HEK293 (cell line): ENCODE measurements at regions not wholly inside any gene's neighbourhood (a gene's known extent, or its start where the extent isn't known, plus 50 kb on each side); places are given as distances from the start of the nearest gene placed in this dataset.

Source experiments
- CTCF ChIP-seq: fragments of 450-650 bp; formaldehyde crosslinking; IDR thresholded peaks from 2 replicates; pipeline ENCODE4 v1.5.1; 2016; ENCODE audit warnings: missing biosample characterization, missing genetic modification characterization
- ELK4 ChIP-seq: IDR thresholded peaks from 2 replicates; pipeline ENCODE4 v1.6.1; 2011; ENCODE audit warnings: mild to moderate bottlenecking, low read depth, low read length, borderline replicate concordance
- GLI2 ChIP-seq: fragments of 450-650 bp; formaldehyde crosslinking; IDR thresholded peaks from 2 replicates; pipeline ENCODE4; 2017; ENCODE audit warnings: missing biosample characterization, missing genetic modification characterization, low read depth, borderline replicate concordance
- KLF9 ChIP-seq: fragments of 450-650 bp; formaldehyde crosslinking; IDR thresholded peaks from 2 replicates; pipeline ENCODE4 v1.5.1; 2016; ENCODE audit warnings: missing biosample characterization, missing genetic modification characterization, low read depth
- ZNF133 ChIP-seq: fragments of 450-650 bp; formaldehyde crosslinking; IDR thresholded peaks from 2 replicates; pipeline ENCODE4 v1.5.1; 2016; ENCODE audit warnings: missing biosample characterization, missing genetic modification characterization
- ZNF138 ChIP-seq: fragments of 450-650 bp; formaldehyde crosslinking; IDR thresholded peaks from 2 replicates; pipeline ENCODE4 v1.5.1; 2016; ENCODE audit warnings: missing biosample characterization, missing genetic modification characterization, borderline replicate concordance
- ZNF16 ChIP-seq: fragments of 450-650 bp; formaldehyde crosslinking; IDR thresholded peaks from 2 replicates; pipeline ENCODE4 v1.5.1; 2016; ENCODE audit warnings: low read depth, missing biosample characterization, missing genetic modification characterization
- ZNF202 ChIP-seq: fragments of 450-650 bp; formaldehyde crosslinking; IDR thresholded peaks from 2 replicates; pipeline ENCODE4 v1.5.1; 2016; ENCODE audit warnings: missing biosample characterization, missing genetic modification characterization, borderline replicate concordance
- ZNF555 ChIP-seq: fragments of 450-650 bp; formaldehyde crosslinking; conservative IDR thresholded peaks from 2 replicates; pipeline ENCODE4 v1.5.1; 2017; ENCODE audit warnings: missing biosample characterization, mild to moderate bottlenecking, missing genetic modification characterization, inconsistent platforms
- ZNF658 ChIP-seq: fragments of 450-650 bp; formaldehyde crosslinking; IDR thresholded peaks from 2 replicates; pipeline ENCODE4; 2016; ENCODE audit warnings: missing biosample characterization, missing genetic modification characterization
- ZNF701 ChIP-seq: fragments of 450-650 bp; formaldehyde crosslinking; IDR thresholded peaks from 2 replicates; pipeline ENCODE4 v1.5.1; 2016; ENCODE audit warnings: missing biosample characterization, missing genetic modification characterization
- ZNF76 ChIP-seq: fragments of 450-650 bp; formaldehyde crosslinking; IDR thresholded peaks from 2 replicates; pipeline ENCODE4; 2016; ENCODE audit warnings: low read depth, missing biosample characterization, missing genetic modification characterization, borderline replicate concordance
- ZNF776 ChIP-seq: fragments of 450-650 bp; formaldehyde crosslinking; IDR thresholded peaks from 2 replicates; pipeline ENCODE4 v1.5.0; 2017; ENCODE audit warnings: missing biosample characterization, missing genetic modification characterization, borderline replicate concordance
- ZXDB ChIP-seq: fragments of 450-650 bp; formaldehyde crosslinking; IDR thresholded peaks from 2 replicates; pipeline ENCODE4 v1.5.1; 2016; ENCODE audit warnings: missing biosample characterization, missing genetic modification characterization

DNA sequence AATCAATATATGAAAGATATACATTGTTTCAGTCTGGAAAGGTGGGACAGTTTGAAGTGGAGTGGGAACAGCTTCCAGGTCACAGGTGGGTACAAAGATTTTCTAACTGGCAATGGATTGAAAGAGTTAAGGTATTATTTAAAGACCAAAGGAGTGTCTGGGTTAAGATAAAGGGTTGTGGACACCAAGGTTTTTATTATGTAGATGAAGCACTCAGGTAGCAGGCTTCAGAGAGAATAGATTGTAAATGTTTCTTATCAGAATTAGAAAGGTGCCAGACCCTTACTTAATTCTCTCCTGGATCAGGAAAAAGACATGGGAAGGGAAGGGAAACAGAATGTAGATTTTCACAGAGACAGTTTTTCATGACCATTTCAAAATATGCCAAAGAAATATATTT lies 1174.8 kb downstream of the MAT2B start:
- no peak for TF ChIP-seq ELK4
- TF ChIP-seq KLF9 (tag by site-specific recombination), result no peak
- no peak for TF ChIP-seq ZNF202 (tag by site-specific recombination)
- no peak for TF ChIP-seq CTCF (tag by site-specific recombination)
- no peak for TF ChIP-seq ZNF133 (tag by site-specific recombination)
- TF ChIP-seq ZNF701 (tag by site-specific recombination), result no peak
- TF ChIP-seq ZNF555 (tag by site-specific recombination), result no peak
- TF ChIP-seq ZNF76 (tag by site-specific recombination), result no peak
- no peak for TF ChIP-seq GLI2 (tag by site-specific recombination)
- TF ChIP-seq ZNF16, result no peak
- no peak for TF ChIP-seq ZNF138
- TF ChIP-seq ZNF776 (tag by site-specific recombination), result no peak
- no peak for TF ChIP-seq ZNF658 (tag by site-specific recombination)
- TF ChIP-seq ZXDB (tag by site-specific recombination), result no peak
